GM19467 (cell line): ENCODE measurements at regions not wholly inside any gene's neighbourhood (a gene's known extent, or its start where the extent isn't known, plus 50 kb on each side); places are given as distances from the start of the nearest gene placed in this dataset.
"Not testable (repeated sequence)": the region's sequence is repeated elsewhere in the genome, so short reads cannot be mapped to it uniquely, and the experiment has no call there.

Experiments
- ATAC-seq: cut with Tn5 transposase; IDR thresholded peaks from one replicate; pipeline ENCODE4 v1.9.1; 2021; ENCODE audit warnings: mild to moderate bottlenecking, moderate library complexity; ENCODE audit not compliant: unreplicated experiment

DNA sequence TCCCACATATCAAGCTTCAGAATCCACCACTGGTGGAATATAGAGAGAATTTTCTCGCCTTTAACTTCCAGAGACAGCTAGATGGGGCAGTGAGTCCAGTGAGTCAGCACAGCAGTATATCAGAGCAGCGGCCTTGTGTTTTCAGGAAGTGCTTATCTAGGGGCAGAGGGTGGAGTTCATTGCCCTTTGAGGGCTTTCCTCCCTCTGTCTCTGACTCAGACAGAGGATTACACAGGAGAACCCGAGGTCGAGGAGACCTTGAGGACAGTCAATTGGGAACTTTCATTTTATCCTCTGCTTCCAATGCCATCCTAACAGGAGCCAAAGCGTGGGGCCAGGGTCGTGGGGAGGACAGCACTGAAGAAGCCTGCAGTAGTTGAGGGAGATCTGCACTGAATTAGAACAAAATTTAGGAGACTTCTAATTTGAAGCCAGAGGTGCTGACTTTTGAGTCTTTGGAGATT lies 109.6 kb upstream of the UMPS start:
- no peak for ATAC-seq

DNA sequence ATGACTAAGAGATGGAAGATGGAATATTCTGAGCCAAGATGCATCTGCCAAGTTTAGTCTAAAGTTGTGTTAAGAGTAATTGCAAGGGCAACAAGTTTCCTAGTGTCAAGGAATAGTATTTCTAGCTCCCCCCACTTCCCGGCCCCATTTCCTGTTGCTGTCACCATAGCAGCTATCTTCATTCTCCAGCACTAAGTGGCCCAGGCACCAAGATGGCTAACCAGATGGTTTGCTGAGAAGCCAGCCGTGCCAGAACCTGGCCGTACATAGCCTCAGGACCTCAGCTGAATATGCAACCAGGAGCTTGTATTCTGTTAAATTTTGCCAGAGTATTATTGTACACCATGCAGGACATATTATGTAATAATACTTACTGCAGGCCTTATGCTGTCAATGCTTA lies 108.8 kb upstream of the UMPS start:
- ATAC-seq = no peak

DNA sequence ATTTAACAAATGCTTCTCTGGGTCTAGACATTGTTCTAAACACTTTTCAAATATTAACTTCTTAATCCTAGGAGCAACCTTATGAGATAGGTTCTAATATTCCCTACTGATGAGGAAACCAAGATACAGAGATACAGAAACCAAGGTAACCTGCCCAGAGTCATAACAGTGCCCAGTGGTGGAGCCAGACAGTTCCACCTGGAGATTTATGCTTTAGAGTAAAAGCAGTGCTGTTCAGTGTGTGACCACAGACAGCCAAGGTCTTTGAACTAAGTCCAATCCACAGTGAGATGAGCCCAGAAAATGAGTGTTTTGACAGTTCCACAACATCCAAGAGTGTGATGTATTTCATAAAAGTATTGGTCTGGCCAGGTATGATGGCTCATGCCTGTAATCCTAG lies 105.2 kb upstream of the UMPS start:
- no peak for ATAC-seq

DNA sequence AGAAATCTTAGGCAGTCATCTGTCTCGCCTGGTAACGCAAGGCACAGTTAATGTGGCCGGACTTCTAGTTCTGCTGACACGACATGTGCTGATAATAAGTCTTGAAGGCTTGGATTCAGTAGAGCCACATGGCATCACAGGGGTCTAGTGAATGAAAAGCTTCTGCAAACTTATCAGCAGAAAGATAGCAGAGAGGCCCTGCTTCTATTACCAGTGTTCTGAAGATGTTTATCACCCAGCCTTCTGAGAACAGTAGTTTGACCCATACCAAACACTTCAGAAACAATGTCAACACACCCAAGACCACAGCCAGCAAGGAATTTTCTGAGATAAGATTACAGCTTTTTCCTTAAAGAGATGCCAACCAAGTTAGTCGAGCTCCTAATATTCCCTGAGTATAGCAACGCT lies 102.7 kb upstream of the UMPS start:
- no peak for ATAC-seq

DNA sequence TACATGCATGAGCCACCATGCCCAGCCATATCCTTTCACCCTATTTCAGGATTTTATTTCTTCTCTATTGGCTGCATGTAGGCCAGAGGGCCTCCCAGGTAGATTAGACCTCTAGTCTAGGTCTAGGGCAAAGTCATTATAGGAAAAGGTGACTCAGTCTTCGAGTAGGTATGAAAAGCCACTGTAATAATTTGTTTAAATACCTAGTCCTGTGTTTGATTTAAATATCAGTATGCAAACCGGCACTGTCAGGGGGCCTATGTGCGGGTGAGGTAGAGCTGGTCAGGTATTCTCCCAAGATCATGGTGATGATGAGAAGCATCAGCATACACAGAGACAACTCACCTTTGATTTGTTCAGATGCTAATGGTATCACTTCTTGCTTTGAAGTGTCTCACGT lies 101.4 kb upstream of the UMPS start:
- ATAC-seq = no peak

DNA sequence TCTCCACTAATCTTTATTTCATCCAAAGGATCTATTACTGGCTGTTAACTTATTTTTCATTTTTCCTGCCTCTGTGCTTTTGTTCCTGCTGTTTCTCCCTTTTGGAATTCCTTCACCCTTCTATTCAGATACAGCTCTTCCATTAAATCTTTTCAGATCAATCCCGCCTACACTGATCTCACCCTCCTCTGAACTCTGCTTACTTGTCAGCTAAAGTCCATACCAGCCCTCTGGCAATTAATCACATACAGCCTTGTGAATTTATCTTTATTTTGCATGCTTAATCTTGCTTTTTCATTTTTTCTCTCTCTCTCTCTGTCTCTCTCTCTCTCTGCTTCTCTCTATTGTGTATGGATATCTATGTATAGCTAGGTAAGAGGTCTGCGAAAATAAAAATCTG lies 100.8 kb upstream of the UMPS start:
- ATAC-seq = no peak

DNA sequence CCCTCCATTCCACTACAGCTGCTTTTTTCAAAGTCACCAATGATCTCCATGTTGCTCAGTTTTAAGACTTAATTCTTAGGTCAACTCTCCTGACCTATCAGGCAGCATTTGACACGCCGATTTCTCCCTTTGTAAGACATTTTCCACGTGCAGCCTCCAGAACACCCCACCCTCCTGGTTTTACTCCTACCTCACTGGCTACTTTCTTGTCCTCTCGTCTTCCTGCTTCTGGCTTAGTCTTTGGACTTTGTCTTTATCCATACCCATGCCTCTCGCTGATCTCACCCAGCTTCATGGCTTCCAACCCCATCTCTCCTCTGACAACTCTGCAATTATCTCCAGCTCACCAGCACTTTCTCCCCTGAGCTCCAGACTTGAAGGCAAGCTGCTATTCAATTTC lies 99.3 kb upstream of the UMPS start:
- ATAC-seq = no peak

DNA sequence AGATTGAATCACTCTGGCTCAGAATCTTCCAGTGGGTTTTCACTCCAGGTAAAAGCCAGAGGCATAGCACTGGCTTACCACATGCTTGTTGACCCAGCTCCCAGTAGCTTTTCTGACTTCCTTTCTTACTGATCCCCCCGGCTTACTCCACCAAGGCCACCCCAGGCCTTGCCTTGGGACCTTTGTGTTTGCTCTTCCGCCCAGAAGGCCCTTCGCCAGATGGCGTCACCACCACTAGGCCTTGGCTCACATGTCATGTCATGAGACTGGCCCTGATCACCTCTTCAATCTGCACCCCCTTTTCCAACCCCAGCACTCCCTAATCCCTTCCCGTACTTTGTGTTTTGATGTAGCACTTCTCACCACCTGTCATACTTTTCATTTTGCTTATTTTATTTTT lies 98.5 kb upstream of the UMPS start:
- ATAC-seq = no peak

DNA sequence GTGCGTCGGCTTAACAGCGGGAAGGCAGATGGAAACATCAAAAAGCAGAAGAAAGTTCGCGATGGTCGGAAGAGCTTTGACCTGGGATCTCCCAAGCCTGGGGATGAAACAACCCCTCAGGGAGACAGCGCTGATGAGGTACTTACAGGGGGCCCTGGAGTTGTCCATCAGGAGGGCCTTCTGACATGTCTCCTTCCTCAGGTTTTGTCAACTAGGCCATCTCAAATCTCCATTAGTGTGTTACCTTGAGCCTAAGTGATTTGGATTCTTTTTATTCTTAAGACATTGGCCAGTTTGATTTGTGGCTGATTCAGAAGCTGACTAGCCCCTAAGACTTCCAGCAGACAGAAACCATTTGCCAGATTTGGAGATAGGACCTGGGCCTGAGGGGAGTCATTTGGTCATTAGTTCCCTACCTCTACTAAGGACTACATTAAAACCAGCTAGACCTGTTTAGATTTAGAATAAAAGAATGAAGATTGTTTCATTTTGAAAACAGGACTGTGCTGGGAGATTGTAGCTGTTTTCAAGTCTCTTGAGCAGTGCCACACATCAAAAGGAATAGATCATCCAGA lies 97.6 kb upstream of the UMPS start:
- no peak for ATAC-seq

DNA sequence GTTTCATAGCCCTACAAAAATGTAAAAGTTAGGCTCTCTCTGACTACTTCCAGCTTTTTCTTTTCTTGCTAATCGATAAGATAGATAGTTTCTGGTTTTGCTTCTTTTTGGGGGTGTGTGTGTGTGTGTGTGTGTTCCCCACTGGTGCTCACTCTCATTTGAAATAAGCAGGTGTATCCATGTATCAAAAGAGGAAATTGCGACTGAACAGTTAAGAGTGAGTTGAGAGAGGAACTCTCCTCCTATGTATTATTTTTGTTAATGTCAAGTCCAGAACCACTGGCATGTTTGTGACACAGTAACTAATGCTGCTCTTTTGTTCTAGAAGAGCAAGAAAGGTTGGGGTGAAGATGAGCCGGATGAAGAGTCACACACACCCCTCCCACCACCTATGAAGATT lies 96.7 kb upstream of the UMPS start:
- ATAC-seq = no peak

DNA sequence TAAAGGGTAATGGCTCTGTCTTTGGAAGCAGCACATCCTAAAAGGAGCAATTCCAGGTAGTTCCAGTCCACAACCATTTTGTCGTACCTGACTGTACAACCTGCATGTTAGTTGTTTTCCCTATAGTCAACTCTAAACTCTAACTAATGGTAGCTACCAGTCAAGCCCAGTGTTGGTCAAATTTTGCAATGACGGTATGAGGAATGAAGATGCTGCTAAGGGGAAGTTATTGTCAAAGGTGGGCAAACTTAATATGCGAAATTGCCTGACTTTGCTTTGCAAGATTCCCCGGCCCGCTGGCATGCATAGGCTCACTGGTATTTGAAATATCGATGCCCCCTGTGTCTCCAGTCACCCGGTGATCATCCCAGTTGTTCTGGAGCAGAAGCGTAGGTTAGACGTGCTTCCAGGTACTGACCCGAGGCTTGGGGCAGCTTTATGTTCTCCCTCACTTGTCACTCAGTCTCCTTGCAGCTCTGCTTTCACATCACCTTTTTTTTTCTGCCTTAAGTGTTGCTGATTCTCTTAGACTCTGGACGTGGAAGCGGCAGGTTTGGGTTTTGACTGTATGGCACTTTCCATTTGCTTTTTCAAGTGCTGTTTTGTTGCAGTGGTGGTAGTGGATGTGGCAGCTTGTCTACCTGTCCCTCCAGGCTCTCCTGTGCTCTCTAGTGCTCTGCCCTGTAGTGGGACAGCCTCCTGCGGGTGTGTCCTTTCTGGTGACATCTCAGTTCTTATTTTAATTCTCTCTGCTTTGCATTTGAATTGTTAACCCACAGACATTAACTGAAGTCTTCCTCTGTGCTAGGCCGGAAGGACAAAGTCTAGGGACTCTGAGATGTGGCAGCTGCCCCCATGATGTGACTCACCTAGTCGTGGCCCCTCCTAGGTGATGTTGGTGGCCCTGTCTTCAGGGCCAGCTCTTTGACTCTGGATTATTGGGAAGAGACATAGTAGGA lies 95.8 kb upstream of the UMPS start:
- ATAC-seq = no peak

DNA sequence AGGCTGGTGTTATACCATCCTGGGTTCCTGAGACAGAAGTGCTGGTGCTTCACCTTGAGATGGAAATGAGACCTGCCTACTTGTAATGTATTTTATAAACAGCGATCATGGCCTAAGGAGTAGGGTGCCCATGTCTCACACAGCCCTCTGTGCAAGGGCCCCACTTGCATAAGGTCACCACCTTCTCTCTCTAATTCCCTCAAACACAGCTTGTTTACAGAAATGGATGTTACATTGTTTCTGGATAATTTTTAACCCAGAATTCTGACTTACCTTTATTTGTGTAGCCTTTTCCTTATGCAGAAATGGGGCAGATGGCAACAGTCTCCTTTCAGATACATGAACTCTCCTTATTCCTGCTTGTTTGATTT lies 95.1 kb upstream of the UMPS start:
- ATAC-seq = no peak

DNA sequence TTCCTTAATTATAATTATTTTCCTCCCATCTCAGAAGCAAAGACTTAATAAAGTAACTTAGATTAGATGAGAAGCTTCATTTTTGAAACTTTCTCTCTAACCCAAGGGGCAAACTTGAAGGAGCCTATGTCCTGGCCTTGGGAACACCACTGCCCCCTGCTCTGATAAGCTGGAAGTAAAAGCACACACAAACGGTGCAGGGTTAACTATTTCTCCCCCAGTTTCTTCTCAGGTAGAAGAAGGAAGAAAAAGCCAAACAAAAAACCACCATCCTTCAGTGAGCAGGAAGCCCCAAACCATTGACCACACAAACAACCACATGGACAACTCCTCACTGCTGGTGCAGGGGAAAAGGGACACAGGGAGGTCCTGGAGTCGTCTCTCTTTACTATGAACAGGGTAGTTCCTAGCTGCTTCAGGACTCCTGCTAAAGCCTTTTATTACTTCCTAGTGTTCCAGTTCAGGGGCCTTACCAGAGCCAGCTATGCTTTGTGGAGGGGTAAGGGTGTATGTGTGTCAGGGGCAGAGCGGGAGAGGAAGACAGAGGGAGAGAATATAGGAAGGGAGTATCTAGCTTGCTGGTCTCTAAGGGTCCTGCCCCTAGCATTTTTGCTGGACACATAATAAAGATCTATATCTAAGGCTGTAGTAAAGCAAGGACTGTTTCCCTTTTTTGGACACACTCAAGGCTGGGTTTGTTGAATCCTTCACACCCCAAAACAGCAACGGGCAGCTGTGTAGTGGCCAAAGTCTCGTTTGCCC lies 94.0 kb upstream of the UMPS start:
- ATAC-seq = no peak

DNA sequence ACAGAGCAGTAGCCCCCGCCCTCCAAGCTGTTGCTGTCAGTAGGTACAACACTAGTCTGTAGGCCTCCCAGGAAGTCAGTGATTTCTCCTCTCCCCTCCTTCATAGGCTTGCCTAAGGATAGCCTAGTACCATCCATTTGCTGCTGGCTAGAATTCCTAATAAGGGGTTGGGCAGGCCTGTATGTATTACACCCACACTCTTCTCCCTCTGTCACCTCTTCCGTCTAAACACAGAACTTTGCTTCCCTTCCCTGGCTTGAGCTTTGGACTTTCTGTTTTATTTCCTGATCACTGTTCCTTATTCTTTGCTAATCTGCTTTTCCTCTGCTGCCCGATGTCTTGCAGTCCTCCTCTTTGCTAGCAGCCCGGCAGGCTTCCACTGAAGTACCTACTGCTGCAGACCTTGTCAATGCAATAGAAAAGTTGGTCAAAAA lies 93.4 kb upstream of the UMPS start:
- ATAC-seq = no peak

DNA sequence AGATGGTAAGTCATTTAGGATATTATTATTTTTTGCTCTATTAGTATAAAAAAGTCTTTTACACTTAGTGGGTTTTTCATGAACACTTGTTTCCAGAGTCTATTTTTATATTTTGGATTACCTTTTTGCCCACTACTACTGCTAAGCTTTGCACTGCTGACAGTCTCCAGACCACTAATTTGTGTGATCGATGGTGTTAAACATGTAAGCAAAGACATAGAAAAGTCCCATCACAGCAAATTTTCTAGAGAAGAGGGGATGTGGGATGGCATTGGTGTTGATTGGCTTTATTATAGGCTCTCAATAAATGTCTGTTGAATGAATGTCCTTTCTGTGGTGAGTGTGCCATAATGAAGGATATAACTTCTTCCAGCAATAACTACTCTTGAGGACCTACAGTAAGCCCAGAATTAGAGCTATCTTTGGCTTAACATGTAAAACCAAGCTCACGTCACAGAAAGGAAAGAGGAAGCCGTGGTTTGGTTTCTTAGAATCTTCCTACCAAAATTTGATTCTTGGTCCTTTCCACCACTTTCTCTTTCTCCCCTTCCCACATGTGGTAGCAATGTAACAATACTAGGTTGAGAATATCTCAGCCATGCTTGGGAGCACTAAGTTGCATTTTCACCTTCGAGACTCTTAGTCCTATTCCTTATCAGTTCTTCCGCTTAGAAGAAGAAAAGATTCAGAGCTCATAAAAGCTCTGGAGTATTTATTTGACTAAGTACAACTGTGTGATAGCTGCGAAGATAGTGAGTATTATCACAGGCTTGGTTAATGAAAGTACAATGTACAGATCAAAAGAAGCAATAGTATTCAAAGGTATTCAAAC lies 90.6 kb upstream of the UMPS start:
- ATAC-seq = peak; percentile 52

DNA sequence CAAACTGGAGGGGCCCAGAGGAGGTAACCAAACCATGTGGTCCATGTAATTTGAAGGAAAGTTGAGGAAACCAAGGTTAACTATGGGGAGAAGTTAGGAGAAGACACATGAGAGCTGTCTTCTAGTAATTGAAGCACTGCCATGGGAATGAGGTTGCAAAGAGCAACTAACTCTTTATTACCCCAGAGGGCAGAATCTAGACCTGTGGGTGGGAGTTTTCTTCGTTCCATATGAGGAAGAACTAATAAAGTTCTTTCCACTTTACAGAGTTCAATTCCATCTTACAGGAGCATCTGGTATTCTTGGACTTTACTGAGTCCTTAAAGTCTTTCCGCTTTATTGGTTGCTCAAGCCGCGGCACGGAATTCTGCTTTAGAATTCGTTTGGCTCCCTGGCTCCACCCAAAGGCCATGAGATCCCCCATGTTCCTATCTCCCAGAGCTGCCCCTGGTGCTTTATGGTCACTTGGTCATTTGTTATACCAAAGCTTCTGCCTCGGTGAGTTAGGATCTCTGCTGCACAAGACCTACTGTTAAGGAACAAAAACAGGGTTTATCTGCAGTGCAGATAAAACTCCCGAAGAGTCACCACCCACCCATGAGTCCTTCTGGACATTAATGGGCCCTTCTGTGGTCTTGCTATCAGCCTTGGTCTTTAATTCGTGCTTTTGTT lies 89.5 kb upstream of the UMPS start:
- ATAC-seq = no peak

DNA sequence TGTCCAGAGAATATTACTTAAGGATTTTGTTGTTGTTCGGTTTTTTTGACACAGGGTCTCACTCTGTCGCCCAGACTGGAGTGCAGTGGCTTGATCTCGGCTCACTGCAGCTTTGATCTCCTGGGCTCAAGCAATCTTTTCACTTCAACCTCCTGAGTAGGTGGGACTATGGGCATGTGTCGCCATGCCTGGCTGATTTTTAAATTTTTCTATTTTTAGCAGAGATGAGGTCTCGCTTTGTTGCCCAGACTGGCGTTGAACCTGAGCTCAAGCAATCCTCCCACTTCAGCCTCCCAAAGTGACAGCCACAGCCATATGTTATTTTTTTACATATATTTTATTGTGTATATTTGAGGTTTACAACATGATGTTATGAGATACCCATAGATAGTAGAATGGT lies 86.8 kb upstream of the UMPS start:
- ATAC-seq = no peak

DNA sequence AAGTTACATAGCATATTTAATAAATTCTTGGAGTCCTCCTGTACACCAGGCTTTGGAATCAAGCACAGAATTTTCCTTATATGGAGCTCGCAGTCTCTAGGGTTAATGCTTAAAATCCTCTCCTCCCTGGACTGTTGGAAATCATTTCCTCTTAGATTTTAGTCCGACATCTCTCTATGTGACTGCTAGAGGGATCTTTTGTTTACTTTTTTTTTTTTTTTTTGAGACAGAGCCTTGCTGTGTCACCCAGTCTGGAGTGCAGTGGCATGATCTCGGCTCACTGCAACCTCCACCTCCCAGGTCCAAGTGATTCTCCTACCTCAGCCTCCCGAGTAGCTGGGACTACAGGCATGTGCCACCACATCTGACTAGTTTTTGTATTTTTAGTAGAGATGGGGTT lies 84.1 kb upstream of the UMPS start:
- ATAC-seq = not testable (repeated sequence)

DNA sequence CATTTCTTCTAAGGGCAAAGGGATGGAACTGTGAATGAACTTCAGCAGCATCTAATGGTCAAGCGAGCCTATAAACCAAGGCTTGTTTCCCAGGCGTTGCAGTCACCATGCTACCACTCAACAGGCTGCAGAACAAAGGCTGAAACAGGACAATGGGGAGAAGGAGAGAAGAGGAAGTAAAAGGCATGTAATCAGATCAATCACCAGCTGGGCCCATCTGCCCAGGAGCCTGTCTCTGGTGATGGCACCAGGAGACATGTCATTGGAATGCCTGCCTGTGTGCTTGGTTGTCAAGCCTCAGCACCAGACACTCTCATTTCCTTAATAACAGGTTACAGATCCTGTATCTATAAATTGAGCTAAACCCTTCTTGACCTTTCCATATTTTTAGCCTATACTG lies 81.7 kb upstream of the UMPS start:
- ATAC-seq = no peak

DNA sequence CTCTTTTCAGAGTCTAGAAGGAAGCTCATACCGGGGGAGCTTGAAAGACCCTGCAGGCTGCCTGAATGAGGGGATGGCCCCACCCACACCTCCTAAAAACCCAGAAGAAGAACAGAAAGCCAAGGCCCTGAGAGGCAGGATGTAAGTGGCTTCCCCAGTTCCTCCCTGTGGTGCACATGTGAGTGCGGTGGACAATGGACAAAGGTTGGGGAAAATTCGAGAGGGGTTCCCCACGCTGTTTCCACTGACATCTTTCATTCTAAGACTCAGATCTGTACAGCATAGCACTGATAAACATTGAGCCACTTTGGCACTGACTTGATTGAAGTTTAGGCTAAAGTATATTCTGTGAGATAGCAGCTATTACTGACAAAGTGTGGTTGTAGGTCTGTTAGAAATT lies 79.5 kb upstream of the UMPS start:
- no peak for ATAC-seq
